Neural cell (in vitro differentiated cells): ENCODE measurements at regions not wholly inside any gene's neighbourhood (a gene's known extent, or its start where the extent isn't known, plus 50 kb on each side); places are given as distances from the start of the nearest gene placed in this dataset.

Experiments
- H2AFZ ChIP-seq: fragments of 200-600, 300-800 bp; sonication (generic), shearing (Covaris generic); 2 replicates; pipeline ENCODE4 v1.6.0; 2014; ENCODE audit warnings: low read depth, mild to moderate bottlenecking, antibody characterized with exemption, low read length, moderate library complexity
- H3F3A ChIP-seq: fragments of 200-600 bp; shearing (Covaris generic); 2 replicates; pipeline ENCODE4 v1.6.1; 2016; ENCODE audit warnings: mild to moderate bottlenecking, moderate library complexity, mixed read lengths, antibody characterized with exemption, low read length; ENCODE audit not compliant: insufficient read depth, poor library complexity, severe bottlenecking
- H3K27ac ChIP-seq: fragments of 200-600, 300-800 bp; sonication (generic), shearing (Covaris generic); 2 replicates; pipeline ENCODE4 v1.5.1; 2014; ENCODE audit warnings: mild to moderate bottlenecking, low read length, moderate library complexity
- H3K27me3 ChIP-seq: fragments of 300-800, 200-600 bp; sonication (generic), shearing (Covaris generic); 2 replicates; pipeline ENCODE4 v1.6.0; 2014; ENCODE audit warnings: mild to moderate bottlenecking, low read depth, low read length, moderate library complexity; ENCODE audit not compliant: insufficient read depth
- H3K36me3 ChIP-seq: fragments of 300-800, 200-600 bp; sonication (generic), shearing (Covaris generic); 2 replicates; pipeline ENCODE4 v1.5.1; 2014; ENCODE audit warnings: mild to moderate bottlenecking, antibody characterized with exemption, low read length, moderate library complexity; ENCODE audit not compliant: insufficient read depth
- H3K4me2 ChIP-seq: fragments of 300-800, 200-600 bp; sonication (generic), shearing (Covaris generic); 2 replicates; pipeline ENCODE4 v1.6.0; 2014; ENCODE audit warnings: mild to moderate bottlenecking, low read length
- H3K4me3 ChIP-seq: fragments of 300-800, 200-600 bp; sonication (generic), shearing (Covaris generic); 2 replicates; pipeline ENCODE4 v1.5.1; 2014; ENCODE audit warnings: mild to moderate bottlenecking, low read length, moderate library complexity
- H3K79me2 ChIP-seq: fragments of 200-600 bp; shearing (Covaris generic); replicated peaks from 2 replicates; pipeline ENCODE4 v1.6.0; 2014; ENCODE audit warnings: mild to moderate bottlenecking, low read length, moderate library complexity; ENCODE audit not compliant: insufficient read depth
- H3K9ac ChIP-seq: fragments of 300-800, 200-600 bp; sonication (generic), shearing (Covaris generic); 2 replicates; pipeline ENCODE4 v1.6.1; 2016; ENCODE audit warnings: mild to moderate bottlenecking, low read length, mixed read lengths
- H3K9me2 ChIP-seq: fragments of 200-600 bp; shearing (Covaris generic); 2 replicates; pipeline ENCODE4 v1.6.1; 2016; ENCODE audit warnings: mild to moderate bottlenecking, low read length, mixed read lengths; ENCODE audit not compliant: insufficient read depth
- H3K9me3 ChIP-seq: fragments of 200-600, 300-800 bp; sonication (generic), shearing (Covaris generic); 2 replicates; pipeline ENCODE4 v1.6.1; 2016; ENCODE audit warnings: mild to moderate bottlenecking, mixed run types, low read length, moderate library complexity, mixed read lengths
- H4K20me1 ChIP-seq: fragments of 200-600 bp; shearing (Covaris generic); 2 replicates; pipeline ENCODE4 v1.6.1; 2016; ENCODE audit warnings: mild to moderate bottlenecking, mixed run types; ENCODE audit not compliant: insufficient read depth
- CTCF ChIP-seq: fragments of 450-650 bp; IDR thresholded peaks from 2 replicates; pipeline ENCODE4 v1.5.1; 2014; ENCODE audit warnings: antibody characterized with exemption, mild to moderate bottlenecking, moderate library complexity; ENCODE audit not compliant: poor library complexity, severe bottlenecking
- EP300 ChIP-seq: fragments of 450-650 bp; conservative IDR thresholded peaks from 2 replicates; pipeline ENCODE4 v1.6.1; 2014; ENCODE audit warnings: antibody characterized with exemption, mild to moderate bottlenecking, moderate library complexity; ENCODE audit not compliant: poor library complexity, severe bottlenecking
- EZH2 ChIP-seq: fragments of 200-600, 300-800 bp; shearing (Covaris generic), sonication (generic); IDR thresholded peaks from 2 replicates; pipeline ENCODE4 v1.6.1; 2014; ENCODE audit warnings: antibody characterized with exemption, low read length, borderline replicate concordance, mild to moderate bottlenecking; ENCODE audit not compliant: insufficient read depth, poor library complexity, severe bottlenecking
- MXI1 ChIP-seq: fragments of 450-650 bp; conservative IDR thresholded peaks from 2 replicates; pipeline ENCODE4 v1.6.1; 2014; ENCODE audit warnings: antibody characterized with exemption, mild to moderate bottlenecking; ENCODE audit not compliant: poor library complexity, severe bottlenecking
- POLR2AphosphoS5 ChIP-seq: IDR thresholded peaks from 2 replicates; pipeline ENCODE4 v1.6.1; 2012
- RAD21 ChIP-seq: fragments of 450-650 bp; conservative IDR thresholded peaks from 2 replicates; pipeline ENCODE4 v1.6.1; 2014; ENCODE audit warnings: antibody characterized with exemption, mild to moderate bottlenecking, moderate library complexity
- SMC3 ChIP-seq: fragments of 450-650 bp; conservative IDR thresholded peaks from 2 replicates; pipeline ENCODE4 v1.6.1; 2014; ENCODE audit warnings: antibody characterized with exemption, mild to moderate bottlenecking, moderate library complexity; ENCODE audit not compliant: poor library complexity
- TAF1 ChIP-seq: IDR thresholded peaks from 2 replicates; pipeline ENCODE4 v1.6.1; 2012; ENCODE audit warnings: low read depth
- TF ChIP-seq, protein P1 (sequence below): IDR thresholded peaks from 2 replicates; pipeline ENCODE4 v1.6.1; 2012; ENCODE audit warnings: borderline replicate concordance

DNA sequence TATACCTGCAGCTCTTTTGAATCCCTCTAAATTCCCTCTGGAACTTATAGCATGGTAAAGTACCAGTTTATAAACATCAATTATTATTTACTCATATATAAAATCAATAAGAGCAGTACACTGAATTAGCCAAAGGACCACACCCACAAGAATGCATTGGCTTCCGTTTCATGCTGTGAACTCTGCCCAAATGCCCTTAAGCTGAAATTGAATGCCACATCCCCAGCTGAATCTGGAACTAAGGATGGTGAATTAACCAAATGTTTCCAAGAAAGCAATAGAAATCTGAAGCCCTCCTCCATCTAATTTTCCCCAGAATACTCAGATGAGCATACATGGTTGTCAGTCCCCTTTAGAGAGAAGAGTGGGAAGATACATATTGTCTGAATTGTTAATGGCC is 436.4 kb upstream of the FTMT start:
- no peak for TF ChIP-seq TAF1
- no peak for TF ChIP-seq EP300
- TF ChIP-seq SMC3: no peak
- TF ChIP-seq, protein P1, sequence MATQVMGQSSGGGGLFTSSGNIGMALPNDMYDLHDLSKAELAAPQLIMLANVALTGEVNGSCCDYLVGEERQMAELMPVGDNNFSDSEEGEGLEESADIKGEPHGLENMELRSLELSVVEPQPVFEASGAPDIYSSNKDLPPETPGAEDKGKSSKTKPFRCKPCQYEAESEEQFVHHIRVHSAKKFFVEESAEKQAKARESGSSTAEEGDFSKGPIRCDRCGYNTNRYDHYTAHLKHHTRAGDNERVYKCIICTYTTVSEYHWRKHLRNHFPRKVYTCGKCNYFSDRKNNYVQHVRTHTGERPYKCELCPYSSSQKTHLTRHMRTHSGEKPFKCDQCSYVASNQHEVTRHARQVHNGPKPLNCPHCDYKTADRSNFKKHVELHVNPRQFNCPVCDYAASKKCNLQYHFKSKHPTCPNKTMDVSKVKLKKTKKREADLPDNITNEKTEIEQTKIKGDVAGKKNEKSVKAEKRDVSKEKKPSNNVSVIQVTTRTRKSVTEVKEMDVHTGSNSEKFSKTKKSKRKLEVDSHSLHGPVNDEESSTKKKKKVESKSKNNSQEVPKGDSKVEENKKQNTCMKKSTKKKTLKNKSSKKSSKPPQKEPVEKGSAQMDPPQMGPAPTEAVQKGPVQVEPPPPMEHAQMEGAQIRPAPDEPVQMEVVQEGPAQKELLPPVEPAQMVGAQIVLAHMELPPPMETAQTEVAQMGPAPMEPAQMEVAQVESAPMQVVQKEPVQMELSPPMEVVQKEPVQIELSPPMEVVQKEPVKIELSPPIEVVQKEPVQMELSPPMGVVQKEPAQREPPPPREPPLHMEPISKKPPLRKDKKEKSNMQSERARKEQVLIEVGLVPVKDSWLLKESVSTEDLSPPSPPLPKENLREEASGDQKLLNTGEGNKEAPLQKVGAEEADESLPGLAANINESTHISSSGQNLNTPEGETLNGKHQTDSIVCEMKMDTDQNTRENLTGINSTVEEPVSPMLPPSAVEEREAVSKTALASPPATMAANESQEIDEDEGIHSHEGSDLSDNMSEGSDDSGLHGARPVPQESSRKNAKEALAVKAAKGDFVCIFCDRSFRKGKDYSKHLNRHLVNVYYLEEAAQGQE: no peak
- TF ChIP-seq POLR2AphosphoS5: no peak
- no peak for TF ChIP-seq RAD21
- no peak for TF ChIP-seq EZH2
- TF ChIP-seq CTCF: no peak
- no peak for TF ChIP-seq MXI1
- H3K9me3 ChIP-seq: no peaks in the 10 kb centered on the region
- H3K9ac ChIP-seq: no peak overlapping the region
- no peak overlapping the region for H2AFZ ChIP-seq
- no peak overlapping the region for H3K4me2 ChIP-seq
- H4K20me1 ChIP-seq: no peaks in the 10 kb centered on the region
- H3K36me3 ChIP-seq: no peaks in the 10 kb centered on the region
- no peaks in the 10 kb centered on the region for H3K79me2 ChIP-seq
- H3F3A ChIP-seq: no peaks in the 10 kb centered on the region
- H3K4me3 ChIP-seq: no peak overlapping the region
- no peaks in the 10 kb centered on the region for H3K27me3 ChIP-seq
- no peak overlapping the region for H3K27ac ChIP-seq
- no peaks in the 10 kb centered on the region for H3K9me2 ChIP-seq

- no peak overlapping the region for H3K9ac ChIP-seq
- H3K36me3 ChIP-seq: no peaks in the 10 kb centered on the region
- no peaks in the 10 kb centered on the region for H3K27me3 ChIP-seq
- no peak for TF ChIP-seq EP300
- no peak for TF ChIP-seq RAD21
- TF ChIP-seq, protein P1: no peak
- no peak for TF ChIP-seq MXI1
- TF ChIP-seq SMC3: no peak
- TF ChIP-seq EZH2: no peak
- no peak for TF ChIP-seq TAF1
- no peak for TF ChIP-seq CTCF
- no peaks in the 10 kb centered on the region for H3F3A ChIP-seq
- no peak overlapping the region for H3K4me3 ChIP-seq
- H3K4me2 ChIP-seq: no peak overlapping the region
- H4K20me1 ChIP-seq: no peaks in the 10 kb centered on the region
- H3K9me3 ChIP-seq: no peaks in the 10 kb centered on the region
- no peaks in the 10 kb centered on the region for H3K9me2 ChIP-seq
- no peak overlapping the region for H3K27ac ChIP-seq
- no peak overlapping the region for H2AFZ ChIP-seq
- no peaks in the 10 kb centered on the region for H3K79me2 ChIP-seq
Measured at GRCh38 chr5:121421646-121422045, 430.0 kb upstream of the FTMT start.
